ENCODE measurements at regions not wholly inside any gene's neighbourhood (a gene's known extent, or its start where the extent isn't known, plus 50 kb on each side); places are given as distances from the start of the nearest gene placed in this dataset.
"Not testable (repeated sequence)": the region's sequence is repeated elsewhere in the genome, so short reads cannot be mapped to it uniquely, and the experiment has no call there.

DNA sequence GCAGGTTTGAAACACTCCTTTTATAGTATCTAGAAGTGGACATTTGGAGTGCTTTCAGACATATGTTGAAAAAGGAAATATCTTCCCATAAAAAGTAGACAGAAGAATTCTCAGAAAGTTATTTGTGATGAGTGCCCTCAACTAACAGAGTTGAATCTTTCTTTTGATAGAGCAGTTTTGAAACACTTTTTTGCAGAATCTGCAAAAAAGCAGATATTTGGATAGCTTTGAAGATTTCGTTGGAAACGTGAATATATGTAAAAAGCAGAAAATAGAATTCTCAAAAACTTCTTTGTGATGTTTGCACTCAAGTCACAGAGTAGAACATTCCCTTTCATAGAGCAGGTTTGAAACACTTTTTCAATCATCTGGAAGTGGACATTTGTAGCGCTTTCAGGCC is 676.4 kb upstream of the ZNF337 start:
- H3K9me3 ChIP-seq (ENCODE audit: control insufficient read depth, low read depth, low read length): peaks cover 59% of the 10 kb centered on the region
- H3K4me1 ChIP-seq (ENCODE audit: control insufficient read depth, low read depth, low read length); H3K27ac ChIP-seq (ENCODE audit: low read length); H3K36me3 ChIP-seq (ENCODE audit: control insufficient read depth, low read depth, low read length); H3K27me3 ChIP-seq (ENCODE audit: control insufficient read depth, insufficient read depth, low read length); H3K4me3 ChIP-seq (ENCODE audit: low read length); H3K9ac ChIP-seq (ENCODE audit: low read length): not testable (repeated sequence)

DNA sequence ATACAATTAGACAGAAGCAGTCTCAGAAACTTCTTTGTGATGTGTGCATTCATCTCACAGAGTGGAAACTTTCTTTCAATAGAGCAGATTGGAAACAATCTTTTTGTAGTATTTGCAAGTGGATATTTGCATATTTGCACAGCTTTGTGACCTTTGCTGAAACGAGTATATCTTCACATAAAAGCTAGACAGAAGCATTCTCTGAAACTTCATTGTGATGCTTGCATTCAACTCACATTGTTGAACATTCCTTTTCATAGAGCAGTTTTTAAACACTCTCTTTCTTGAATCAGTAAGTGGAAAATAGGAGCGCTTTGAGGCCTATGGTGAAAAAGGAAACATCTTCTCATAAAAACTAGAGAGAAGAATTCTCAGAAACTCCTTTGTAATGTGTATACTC is 657.9 kb upstream of the ZNF337 start:
- Histone ChIP-seq H3K9me3 (ENCODE audit: control insufficient read depth, low read depth, low read length) (peaks cover 59% of the 10 kb centered on the region), H3K9ac (ENCODE audit: low read length) (no peak overlapping the region), H3K27ac (ENCODE audit: low read length) (no peak overlapping the region), H3K27me3 (ENCODE audit: control insufficient read depth, insufficient read depth, low read length) (no peaks in the 10 kb centered on the region), H3K36me3 (ENCODE audit: control insufficient read depth, low read depth, low read length) (no peaks in the 10 kb centered on the region), H3K4me1 (ENCODE audit: control insufficient read depth, low read depth, low read length) (no peaks in the 10 kb centered on the region), H3K4me3 (ENCODE audit: low read length) (no peak overlapping the region)

DNA sequence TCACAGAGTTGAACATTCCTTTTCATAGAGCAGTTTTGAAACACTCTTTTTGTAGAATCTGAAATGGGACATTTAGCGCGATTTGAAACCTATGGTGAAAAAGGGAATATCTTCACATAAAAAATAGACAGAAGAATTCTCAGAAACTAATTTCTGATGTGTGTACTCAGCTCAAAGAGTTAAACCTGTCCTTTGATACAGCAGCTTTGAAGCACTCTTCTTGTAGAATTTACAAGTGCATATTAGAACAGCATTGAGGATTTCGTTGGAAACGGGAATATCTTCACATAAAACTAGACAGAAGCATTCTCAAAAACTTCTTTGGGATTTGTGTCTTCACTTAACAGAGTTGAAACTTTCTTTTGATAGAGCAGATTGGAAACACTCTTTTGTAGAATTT is 650.7 kb upstream of the ZNF337 start:
- no peak overlapping the region for H3K9ac ChIP-seq (ENCODE audit: low read length)
- H3K4me3 ChIP-seq (ENCODE audit: low read length): no peak overlapping the region
- H3K9me3 ChIP-seq (ENCODE audit: control insufficient read depth, low read depth, low read length): peaks cover 76% of the 10 kb centered on the region
- no peaks in the 10 kb centered on the region for H3K27me3 ChIP-seq (ENCODE audit: control insufficient read depth, insufficient read depth, low read length)
- no peaks in the 10 kb centered on the region for H3K36me3 ChIP-seq (ENCODE audit: control insufficient read depth, low read depth, low read length)
- no peak overlapping the region for H3K27ac ChIP-seq (ENCODE audit: low read length)
- no peaks in the 10 kb centered on the region for H3K4me1 ChIP-seq (ENCODE audit: control insufficient read depth, low read depth, low read length)

DNA sequence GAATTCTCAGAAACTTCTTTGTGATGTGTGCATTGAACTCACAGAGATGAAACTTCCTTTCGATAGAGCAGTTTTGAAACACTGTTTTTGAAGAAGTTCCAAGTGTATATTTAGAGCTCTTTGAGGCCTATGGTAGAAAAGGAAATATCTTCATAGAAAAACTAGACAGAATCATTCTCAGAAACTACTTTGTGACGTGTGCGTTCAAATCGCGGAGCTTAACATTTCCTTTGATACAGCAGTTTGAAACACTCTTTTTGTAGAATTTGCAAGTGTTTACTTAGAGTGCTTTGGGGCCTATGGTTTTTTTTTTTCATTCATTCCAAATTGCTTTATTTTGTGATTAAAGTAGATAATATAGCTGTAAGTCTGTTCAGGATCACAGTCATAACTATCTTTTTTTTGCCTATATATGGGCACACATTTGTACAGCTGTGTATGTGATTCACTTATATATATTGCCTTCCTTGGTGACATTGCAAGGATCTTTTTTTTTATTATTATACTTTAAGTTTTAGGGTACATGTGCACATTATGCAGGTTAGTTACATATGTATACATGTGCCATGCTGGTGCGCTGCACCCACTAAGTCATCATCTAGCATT is 643.9 kb upstream of the ZNF337 start:
- not testable (repeated sequence) for H3K9ac ChIP-seq (ENCODE audit: low read length); H3K27ac ChIP-seq (ENCODE audit: low read length); H3K4me1 ChIP-seq (ENCODE audit: control insufficient read depth, low read depth, low read length); H3K27me3 ChIP-seq (ENCODE audit: control insufficient read depth, insufficient read depth, low read length); H3K36me3 ChIP-seq (ENCODE audit: control insufficient read depth, low read depth, low read length); H3K4me3 ChIP-seq (ENCODE audit: low read length)
- H3K9me3 ChIP-seq (ENCODE audit: control insufficient read depth, low read depth, low read length): peaks cover 47% of the 10 kb centered on the region

DNA sequence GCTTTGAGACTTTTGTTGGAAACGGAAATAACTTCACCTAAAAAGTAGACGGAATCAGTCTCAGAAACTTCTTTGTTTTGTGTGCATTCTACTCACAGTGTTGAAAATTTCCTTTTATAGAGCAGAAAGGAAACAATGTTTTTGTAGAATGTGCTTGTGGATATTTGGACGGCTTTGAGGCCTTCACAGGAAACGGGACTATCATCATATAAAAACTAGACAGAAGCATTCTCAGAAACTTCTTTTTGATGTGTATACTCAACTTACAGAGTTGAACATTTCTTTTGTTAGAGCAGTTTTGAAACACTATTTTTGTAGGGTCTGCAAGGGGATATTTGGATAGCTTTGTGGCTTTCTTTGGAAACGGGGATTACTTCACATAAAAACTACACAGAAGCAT is 627.5 kb upstream of the ZNF337 start:
- no peaks in the 10 kb centered on the region for H3K4me1 ChIP-seq (ENCODE audit: control insufficient read depth, low read depth, low read length)
- H3K27ac ChIP-seq (ENCODE audit: low read length): no peak overlapping the region
- H3K9ac ChIP-seq (ENCODE audit: low read length): no peak overlapping the region
- H3K36me3 ChIP-seq (ENCODE audit: control insufficient read depth, low read depth, low read length): no peaks in the 10 kb centered on the region
- no peak overlapping the region for H3K4me3 ChIP-seq (ENCODE audit: low read length)
- H3K9me3 ChIP-seq (ENCODE audit: control insufficient read depth, low read depth, low read length): peaks cover 11% of the 10 kb centered on the region
- no peaks in the 10 kb centered on the region for H3K27me3 ChIP-seq (ENCODE audit: control insufficient read depth, insufficient read depth, low read length)

DNA sequence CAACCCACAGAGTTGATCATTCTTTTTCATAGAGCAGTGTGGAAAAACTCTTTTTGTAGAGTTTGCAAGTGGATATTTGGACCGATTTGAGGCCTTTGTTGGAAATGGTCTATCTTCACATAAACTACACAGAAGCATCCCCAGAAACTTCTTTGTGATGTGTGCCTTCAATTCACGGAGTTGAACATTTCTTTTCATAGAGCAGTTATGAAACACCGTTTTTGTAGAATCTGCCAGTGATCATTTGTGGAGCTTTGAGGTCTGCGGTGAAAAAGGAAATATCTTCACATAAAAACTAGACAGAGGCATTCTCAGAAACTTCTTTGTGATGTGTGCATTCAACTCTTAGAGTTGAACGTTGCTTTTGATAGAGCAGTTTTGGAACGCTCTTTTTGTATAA is 618.4 kb upstream of the ZNF337 start:
- no peaks in the 10 kb centered on the region for H3K27me3 ChIP-seq (ENCODE audit: control insufficient read depth, insufficient read depth, low read length)
- no peaks in the 10 kb centered on the region for H3K36me3 ChIP-seq (ENCODE audit: control insufficient read depth, low read depth, low read length)
- H3K9ac ChIP-seq (ENCODE audit: low read length): no peak overlapping the region
- no peak overlapping the region for H3K27ac ChIP-seq (ENCODE audit: low read length)
- no peak overlapping the region for H3K4me3 ChIP-seq (ENCODE audit: low read length)
- no peaks in the 10 kb centered on the region for H3K4me1 ChIP-seq (ENCODE audit: control insufficient read depth, low read depth, low read length)
- peaks cover 11% of the 10 kb centered on the region for H3K9me3 ChIP-seq (ENCODE audit: control insufficient read depth, low read depth, low read length)

DNA sequence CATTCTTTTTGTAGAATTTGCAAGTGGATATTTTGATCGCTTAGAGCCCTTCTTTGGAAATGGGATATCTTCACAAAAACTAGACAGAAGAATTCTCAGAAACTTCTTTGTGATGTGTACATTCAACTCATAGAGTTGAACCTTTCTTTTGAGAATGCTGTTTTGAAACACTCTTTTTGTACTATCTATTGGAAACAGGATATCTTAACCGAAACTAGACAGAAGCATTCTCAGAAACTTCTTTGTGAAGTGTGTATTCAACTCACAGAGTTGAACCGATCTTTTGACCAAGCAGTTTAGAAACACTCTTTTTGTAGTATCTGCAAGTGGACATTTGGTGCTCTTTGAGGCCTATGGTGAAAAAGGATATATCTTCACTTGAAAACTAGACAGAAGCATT is 613.1 kb upstream of the ZNF337 start:
- not testable (repeated sequence) for H3K27me3 ChIP-seq (ENCODE audit: control insufficient read depth, insufficient read depth, low read length); H3K9ac ChIP-seq (ENCODE audit: low read length); H3K27ac ChIP-seq (ENCODE audit: low read length); H3K4me1 ChIP-seq (ENCODE audit: control insufficient read depth, low read depth, low read length); H3K36me3 ChIP-seq (ENCODE audit: control insufficient read depth, low read depth, low read length); H3K4me3 ChIP-seq (ENCODE audit: low read length)
- peaks cover 12% of the 10 kb centered on the region for H3K9me3 ChIP-seq (ENCODE audit: control insufficient read depth, low read depth, low read length)

DNA sequence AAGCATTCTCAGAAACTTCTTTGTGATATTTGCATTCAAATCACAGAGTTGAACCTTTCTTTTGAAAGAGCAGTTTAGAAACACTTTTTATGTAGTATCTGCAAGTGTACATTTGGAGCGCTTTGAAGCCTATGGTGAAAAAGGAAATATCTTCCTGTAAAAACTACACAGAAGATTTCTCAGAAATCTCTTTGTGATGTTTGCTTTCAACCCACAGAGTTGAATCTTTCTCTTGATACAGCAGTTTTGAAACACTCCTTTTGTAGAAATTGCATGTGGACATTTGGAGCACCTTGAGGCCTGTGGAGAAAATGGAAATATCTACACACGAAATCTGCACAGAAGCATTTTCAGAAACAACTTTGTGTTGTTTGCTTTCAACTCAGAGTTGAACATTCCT is 612.3 kb upstream of the ZNF337 start:
- Histone ChIP-seq H3K27ac (ENCODE audit: low read length) (no peak overlapping the region), H3K9ac (ENCODE audit: low read length) (no peak overlapping the region), H3K27me3 (ENCODE audit: control insufficient read depth, insufficient read depth, low read length) (no peaks in the 10 kb centered on the region), H3K4me1 (ENCODE audit: control insufficient read depth, low read depth, low read length) (no peaks in the 10 kb centered on the region), H3K4me3 (ENCODE audit: low read length) (no peak overlapping the region), H3K9me3 (ENCODE audit: control insufficient read depth, low read depth, low read length) (peaks cover 12% of the 10 kb centered on the region), H3K36me3 (ENCODE audit: control insufficient read depth, low read depth, low read length) (no peaks in the 10 kb centered on the region)

DNA sequence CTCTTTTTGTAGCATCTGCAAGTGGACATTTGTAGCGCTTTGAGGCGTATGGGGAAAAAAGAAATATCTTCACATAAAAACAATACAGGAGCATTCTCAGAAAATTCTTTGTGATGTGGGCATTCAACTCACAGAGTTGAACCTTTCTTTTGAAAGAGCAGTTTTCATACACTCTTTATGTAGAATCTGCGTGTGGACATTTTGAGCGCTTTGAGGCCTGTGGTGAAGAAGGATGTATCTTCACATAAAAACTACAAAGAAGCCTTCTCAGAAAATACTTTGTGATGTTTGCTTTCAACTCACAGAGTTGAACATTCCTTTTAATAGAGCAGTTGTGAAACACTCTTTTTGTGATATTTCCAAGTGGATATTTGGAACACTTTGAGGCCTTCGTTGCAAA is 598.4 kb upstream of the ZNF337 start:
- Histone ChIP-seq H3K4me3 (ENCODE audit: low read length) (no peak overlapping the region), H3K27me3 (ENCODE audit: control insufficient read depth, insufficient read depth, low read length) (no peaks in the 10 kb centered on the region), H3K4me1 (ENCODE audit: control insufficient read depth, low read depth, low read length) (no peaks in the 10 kb centered on the region), H3K9ac (ENCODE audit: low read length) (no peak overlapping the region), H3K9me3 (ENCODE audit: control insufficient read depth, low read depth, low read length) (peaks cover 5% of the 10 kb centered on the region), H3K36me3 (ENCODE audit: control insufficient read depth, low read depth, low read length) (no peaks in the 10 kb centered on the region), H3K27ac (ENCODE audit: low read length) (no peak overlapping the region)

DNA sequence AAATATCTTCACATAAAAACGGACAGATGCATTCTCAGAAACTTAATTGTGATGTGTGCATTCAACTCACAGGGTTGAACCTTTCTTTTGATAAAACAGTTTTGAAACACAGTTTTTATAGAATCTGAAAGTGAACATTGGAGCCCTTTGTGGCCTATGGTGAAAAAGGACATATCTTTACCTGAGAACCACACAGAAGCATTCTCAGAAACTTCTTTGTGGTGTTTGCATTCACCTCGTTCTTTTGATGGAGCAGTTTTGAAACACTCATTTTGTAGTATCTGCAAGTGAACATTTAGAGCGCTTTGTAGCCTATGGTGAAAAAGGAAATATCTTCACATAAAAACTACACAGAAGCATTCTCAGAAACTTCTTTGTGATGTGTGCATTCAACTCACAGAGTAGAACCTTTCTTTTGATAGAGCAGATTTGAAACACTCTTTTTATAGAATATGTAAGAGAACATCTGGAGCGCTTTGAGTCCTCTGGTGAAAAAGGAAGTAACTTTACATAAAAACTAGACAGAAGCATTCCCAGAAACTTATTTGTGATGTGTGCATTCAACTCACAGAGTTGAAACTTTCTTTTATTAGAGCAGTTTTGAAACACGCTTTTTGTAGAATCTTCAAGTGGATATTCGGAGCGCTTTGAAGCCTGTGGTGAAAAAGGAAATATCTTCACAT is 591.9 kb upstream of the ZNF337 start:
- H3K4me1 ChIP-seq (ENCODE audit: control insufficient read depth, low read depth, low read length); H3K36me3 ChIP-seq (ENCODE audit: control insufficient read depth, low read depth, low read length); H3K27me3 ChIP-seq (ENCODE audit: control insufficient read depth, insufficient read depth, low read length); H3K27ac ChIP-seq (ENCODE audit: low read length); H3K4me3 ChIP-seq (ENCODE audit: low read length); H3K9ac ChIP-seq (ENCODE audit: low read length); H3K9me3 ChIP-seq (ENCODE audit: control insufficient read depth, low read depth, low read length): not testable (repeated sequence)

DNA sequence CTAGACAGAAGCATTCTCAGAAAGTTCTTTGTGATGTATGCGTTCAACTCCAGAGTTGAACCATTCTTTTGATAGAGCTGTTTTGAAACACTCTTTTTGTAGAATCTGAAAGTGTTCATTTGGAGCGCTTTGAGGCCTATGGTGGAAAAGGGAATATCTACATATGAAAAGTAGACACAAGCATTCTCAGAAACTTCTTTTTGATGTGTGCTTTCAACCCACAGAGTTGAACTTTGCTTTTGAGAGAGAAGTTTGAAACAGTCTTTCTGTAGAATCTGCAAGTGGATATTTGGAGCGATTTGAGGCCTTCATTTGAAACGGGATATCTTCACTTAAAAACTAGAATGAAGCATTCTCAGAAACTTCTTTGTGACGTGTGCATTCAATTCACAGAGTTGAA is 582.6 kb upstream of the ZNF337 start:
- H3K9me3 ChIP-seq (ENCODE audit: control insufficient read depth, low read depth, low read length): no peaks in the 10 kb centered on the region
- H3K4me3 ChIP-seq (ENCODE audit: low read length): no peak overlapping the region
- no peaks in the 10 kb centered on the region for H3K27me3 ChIP-seq (ENCODE audit: control insufficient read depth, insufficient read depth, low read length)
- no peaks in the 10 kb centered on the region for H3K4me1 ChIP-seq (ENCODE audit: control insufficient read depth, low read depth, low read length)
- no peak overlapping the region for H3K27ac ChIP-seq (ENCODE audit: low read length)
- no peak overlapping the region for H3K9ac ChIP-seq (ENCODE audit: low read length)
- no peaks in the 10 kb centered on the region for H3K36me3 ChIP-seq (ENCODE audit: control insufficient read depth, low read depth, low read length)

DNA sequence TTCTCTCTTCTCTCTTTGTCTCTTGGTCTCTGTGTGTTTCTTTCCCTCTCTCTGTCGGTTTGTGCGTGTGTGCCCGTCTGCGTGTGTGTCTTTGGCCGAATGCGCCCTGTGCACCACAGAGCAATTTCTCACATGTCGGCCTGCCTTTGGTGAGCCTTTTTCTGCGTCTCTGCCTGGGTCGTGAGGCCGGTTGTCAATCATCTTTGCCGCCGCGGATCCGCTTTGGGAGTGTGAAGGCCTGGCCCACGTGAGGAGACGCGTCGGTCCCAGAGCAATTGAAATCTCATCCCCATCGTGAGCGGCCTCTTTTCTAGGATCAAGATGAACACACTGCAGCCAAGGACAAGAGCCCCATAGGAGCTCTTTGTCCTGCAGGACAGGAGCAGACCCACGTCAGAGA is 580.7 kb upstream of the ZNF337 start:
- Histone ChIP-seq H3K27ac (ENCODE audit: low read length) (no peak overlapping the region), H3K36me3 (ENCODE audit: control insufficient read depth, low read depth, low read length) (no peaks in the 10 kb centered on the region), H3K4me1 (ENCODE audit: control insufficient read depth, low read depth, low read length) (no peaks in the 10 kb centered on the region), H3K9ac (ENCODE audit: low read length) (no peak overlapping the region), H3K4me3 (ENCODE audit: low read length) (no peak overlapping the region), H3K9me3 (ENCODE audit: control insufficient read depth, low read depth, low read length) (no peaks in the 10 kb centered on the region), H3K27me3 (ENCODE audit: control insufficient read depth, insufficient read depth, low read length) (no peaks in the 10 kb centered on the region)
